ENCODE measurements at regions not wholly inside any gene's neighbourhood (a gene's known extent, or its start where the extent isn't known, plus 50 kb on each side); places are given as distances from the start of the nearest gene placed in this dataset.
A peak's percentile ranks its signal among the peaks of the same experiment; 100 is the strongest.

GRCh38 chr6:166101819-166102419 is 65.7 kb downstream of the TBXT start:
- no peak overlapping the region for H3K4me3 ChIP-seq (ENCODE audit: low read depth, low read length)
- TF ChIP-seq CTCF (IDR thresholded peaks at IDR 0.05), result no peak
- H3K9me3 ChIP-seq (ENCODE audit: control insufficient read depth, low read length), result no peaks in the 10 kb centered on the region
- H3K4me1 ChIP-seq, result no peaks in the 10 kb centered on the region
- no peaks in the 10 kb centered on the region for H3K79me2 ChIP-seq
- no peak overlapping the region for H2AFZ ChIP-seq
- no peak overlapping the region for H3K4me2 ChIP-seq (ENCODE audit: low read length)
- no peaks in the 10 kb centered on the region for H3K36me3 ChIP-seq (ENCODE audit: control insufficient read depth, insufficient read depth, low read length)
- H3K27ac ChIP-seq, result no peak overlapping the region
- H3K27me3 ChIP-seq (ENCODE audit: control insufficient read depth, insufficient read depth, low read length), result no peaks in the 10 kb centered on the region
- no peak overlapping the region for H3K9ac ChIP-seq

GRCh38 chr6:166097914-166098522 is 69.6 kb downstream of the TBXT start:
- H3K4me1 ChIP-seq, result no peaks in the 10 kb centered on the region
- H3K9me3 ChIP-seq (ENCODE audit: control insufficient read depth, low read length), result no peaks in the 10 kb centered on the region
- H3K27ac ChIP-seq, result no peak overlapping the region
- peak overlapping the region; percentile 33 for H3K4me2 ChIP-seq (ENCODE audit: low read length)
- no peak overlapping the region for H3K9ac ChIP-seq
- no peaks in the 10 kb centered on the region for H3K27me3 ChIP-seq (ENCODE audit: control insufficient read depth, insufficient read depth, low read length)
- no peak overlapping the region for H3K4me3 ChIP-seq (ENCODE audit: low read depth, low read length)
- H3K79me2 ChIP-seq, result no peaks in the 10 kb centered on the region
- no peaks in the 10 kb centered on the region for H3K36me3 ChIP-seq (ENCODE audit: control insufficient read depth, insufficient read depth, low read length)
- peak; percentile 65 for TF ChIP-seq CTCF (IDR thresholded peaks at IDR 0.05)
- peak overlapping the region; percentile 54 for H2AFZ ChIP-seq

- no peak for TF ChIP-seq CTCF (IDR thresholded peaks at IDR 0.05)
- no peaks in the 10 kb centered on the region for H3K79me2 ChIP-seq
- no peaks in the 10 kb centered on the region for H3K27me3 ChIP-seq (ENCODE audit: control insufficient read depth, insufficient read depth, low read length)
- no peak overlapping the region for H2AFZ ChIP-seq
- no peaks in the 10 kb centered on the region for H3K4me1 ChIP-seq
- no peaks in the 10 kb centered on the region for H3K9me3 ChIP-seq (ENCODE audit: control insufficient read depth, low read length)
- no peak overlapping the region for H3K9ac ChIP-seq
- H3K27ac ChIP-seq, result no peak overlapping the region
- H3K4me3 ChIP-seq (ENCODE audit: low read depth, low read length), result no peak overlapping the region
- H3K36me3 ChIP-seq (ENCODE audit: control insufficient read depth, insufficient read depth, low read length), result no peaks in the 10 kb centered on the region
- no peak overlapping the region for H3K4me2 ChIP-seq (ENCODE audit: low read length)
These were observed 79.8 kb downstream of the TBXT start for GRCh38 chr6:166087852-166088251.

- no peaks in the 10 kb centered on the region for H3K4me1 ChIP-seq
- no peaks in the 10 kb centered on the region for H3K9me3 ChIP-seq (ENCODE audit: control insufficient read depth, low read length)
- no peaks in the 10 kb centered on the region for H3K27me3 ChIP-seq (ENCODE audit: control insufficient read depth, insufficient read depth, low read length)
- no peaks in the 10 kb centered on the region for H3K79me2 ChIP-seq
- no peaks in the 10 kb centered on the region for H3K36me3 ChIP-seq (ENCODE audit: control insufficient read depth, insufficient read depth, low read length)
- TF ChIP-seq CTCF (IDR thresholded peaks at IDR 0.05), result no peak
- H3K4me2 ChIP-seq (ENCODE audit: low read length), result no peak overlapping the region
- H3K4me3 ChIP-seq (ENCODE audit: low read depth, low read length), result no peak overlapping the region
- no peak overlapping the region for H3K9ac ChIP-seq
- no peak overlapping the region for H3K27ac ChIP-seq
- no peak overlapping the region for H2AFZ ChIP-seq
These were observed 80.4 kb downstream of the TBXT start for GRCh38 chr6:166087246-166087645.

GRCh38 chr6:166085500-166085899 is 82.2 kb downstream of the TBXT start:
- no peak overlapping the region for H3K4me3 ChIP-seq (ENCODE audit: low read depth, low read length)
- H3K27ac ChIP-seq, result no peak overlapping the region
- H2AFZ ChIP-seq, result no peak overlapping the region
- H3K4me2 ChIP-seq (ENCODE audit: low read length), result no peak overlapping the region
- H3K9ac ChIP-seq, result no peak overlapping the region
- no peaks in the 10 kb centered on the region for H3K79me2 ChIP-seq
- no peaks in the 10 kb centered on the region for H3K36me3 ChIP-seq (ENCODE audit: control insufficient read depth, insufficient read depth, low read length)
- no peak for TF ChIP-seq CTCF (IDR thresholded peaks at IDR 0.05)
- H3K9me3 ChIP-seq (ENCODE audit: control insufficient read depth, low read length), result no peaks in the 10 kb centered on the region
- no peaks in the 10 kb centered on the region for H3K27me3 ChIP-seq (ENCODE audit: control insufficient read depth, insufficient read depth, low read length)
- H3K4me1 ChIP-seq, result no peaks in the 10 kb centered on the region
